GM19025 (cell line): ENCODE measurements at regions not wholly inside any gene's neighbourhood (a gene's known extent, or its start where the extent isn't known, plus 50 kb on each side); places are given as distances from the start of the nearest gene placed in this dataset.

ENCODE experiments used
- ATAC-seq: cut with Tn5 transposase; IDR thresholded peaks from one replicate; pipeline ENCODE4 v1.9.1; 2021; ENCODE audit warnings: mild to moderate bottlenecking, low read depth, moderate library complexity; ENCODE audit not compliant: unreplicated experiment

- no peak for ATAC-seq
Measured at GRCh38 chr2:792687-793086, 115.5 kb upstream of the TMEM18 start.

GRCh38 chr2:790634-791245 lies 113.5 kb upstream of the TMEM18 start:
- ATAC-seq: no peak

- no peak for ATAC-seq
Measured at GRCh38 chr2:790081-790480, 112.9 kb upstream of the TMEM18 start.

GRCh38 chr2:789529-789928 lies 112.3 kb upstream of the TMEM18 start:
- ATAC-seq: no peak

- ATAC-seq: no peak
Measured at GRCh38 chr2:788227-789032, 111.2 kb upstream of the TMEM18 start.

GRCh38 chr2:784753-785152 lies 107.5 kb upstream of the TMEM18 start:
- ATAC-seq: no peak

- no peak for ATAC-seq
Measured at GRCh38 chr2:780581-780980, 103.4 kb upstream of the TMEM18 start.

GRCh38 chr2:780002-780401 lies 102.8 kb upstream of the TMEM18 start:
- no peak for ATAC-seq

- no peak for ATAC-seq
Measured at GRCh38 chr2:778731-779350, 101.6 kb upstream of the TMEM18 start.

GRCh38 chr2:777546-777945 lies 100.3 kb upstream of the TMEM18 start:
- ATAC-seq: no peak

- ATAC-seq: no peak
Measured at GRCh38 chr2:777051-777450, 99.8 kb upstream of the TMEM18 start.

GRCh38 chr2:776487-776886 lies 99.3 kb upstream of the TMEM18 start:
- no peak for ATAC-seq

- no peak for ATAC-seq
Measured at GRCh38 chr2:776038-776437, 98.8 kb upstream of the TMEM18 start.

GRCh38 chr2:774436-774835 lies 97.2 kb upstream of the TMEM18 start:
- ATAC-seq: no peak

GRCh38 chr2:773256-774160 lies 96.3 kb upstream of the TMEM18 start:
- ATAC-seq: no peak

GRCh38 chr2:771538-771937 lies 94.3 kb upstream of the TMEM18 start:
- no peak for ATAC-seq

- no peak for ATAC-seq
Measured at GRCh38 chr2:770776-771175, 93.6 kb upstream of the TMEM18 start.

- no peak for ATAC-seq
Measured at GRCh38 chr2:769771-770170, 92.6 kb upstream of the TMEM18 start.

GRCh38 chr2:768451-768850 lies 91.2 kb upstream of the TMEM18 start:
- no peak for ATAC-seq

- ATAC-seq: no peak
Measured at GRCh38 chr2:767944-768343, 90.7 kb upstream of the TMEM18 start.

- no peak for ATAC-seq
Measured at GRCh38 chr2:767440-767839, 90.2 kb upstream of the TMEM18 start.
